Activated CD4-positive, alpha-beta T cell treated with anti-CD3 and anti-CD28 coated beads, Interleukin-2, amount 10 ng/mL, durations not matched to agents 7 days and 5 days (primary cell): ENCODE measurements at regions not wholly inside any gene's neighbourhood (a gene's known extent, or its start where the extent isn't known, plus 50 kb on each side); places are given as distances from the start of the nearest gene placed in this dataset.
"Not testable (repeated sequence)": the region's sequence is repeated elsewhere in the genome, so short reads cannot be mapped to it uniquely, and the experiment has no call there.

ENCODE experiments used
- CTCF ChIA-PET: fragments of 350-600 bp; sonication (Branson Sonifier 250); formaldehyde crosslinking; loops from one replicate; lab custom pipeline; 2021; ENCODE audit warnings: antibody characterized with exemption; lab: Charles Lee
- POLR2A ChIA-PET: fragments of 350-600 bp; sonication (Branson Sonifier 250); formaldehyde crosslinking; loops from one replicate; lab custom pipeline; 2021; ENCODE audit warnings: antibody characterized with exemption; lab: Charles Lee
- DNase-seq: peaks from one replicate; pipeline ENCODE4 v3.0.0-alpha.2; 2020
- H3K27ac Mint-ChIP-seq: one replicate; pipeline ENCODE4 v1.8.0; 2021; ENCODE audit warnings: mild to moderate bottlenecking, moderate library complexity, mixed read lengths
- H3K27me3 Mint-ChIP-seq: one replicate; pipeline ENCODE4 v1.8.0; 2021; ENCODE audit warnings: mixed read lengths
- H3K36me3 Mint-ChIP-seq: one replicate; pipeline ENCODE4 v1.8.0; 2021; ENCODE audit warnings: low read depth, mixed read lengths
- H3K4me1 Mint-ChIP-seq: one replicate; pipeline ENCODE4 v1.8.0; 2021; ENCODE audit warnings: mixed read lengths
- H3K4me3 Mint-ChIP-seq: one replicate; pipeline ENCODE4 v1.8.0; 2021; ENCODE audit warnings: mild to moderate bottlenecking, moderate library complexity, mixed read lengths
- H3K9me3 Mint-ChIP-seq: one replicate; pipeline ENCODE4 v1.8.0; 2021; ENCODE audit warnings: mixed read lengths

DNA sequence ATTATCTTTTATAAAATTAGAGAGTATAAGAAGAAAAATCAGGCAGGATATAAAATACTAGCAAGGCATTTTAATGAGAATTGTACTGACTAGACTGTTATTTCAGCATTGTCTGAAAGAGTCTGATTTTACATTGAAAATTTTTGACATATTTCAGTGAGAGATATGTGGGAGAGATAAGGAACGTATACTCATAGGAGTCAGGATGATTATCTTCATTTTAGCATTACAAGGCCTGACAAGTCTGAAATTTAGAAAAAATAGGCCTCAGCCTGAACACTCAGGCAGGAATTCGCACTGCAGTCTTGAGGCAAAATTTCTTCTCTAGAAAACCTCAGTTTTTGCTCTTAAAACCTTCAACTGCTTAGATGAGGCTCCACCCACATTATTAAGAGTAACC is 386.0 kb downstream of the HGF start:
- POLR2A ChIA-PET, result no interaction called here
- H3K27ac Mint-ChIP-seq, result no peak overlapping the region

DNA sequence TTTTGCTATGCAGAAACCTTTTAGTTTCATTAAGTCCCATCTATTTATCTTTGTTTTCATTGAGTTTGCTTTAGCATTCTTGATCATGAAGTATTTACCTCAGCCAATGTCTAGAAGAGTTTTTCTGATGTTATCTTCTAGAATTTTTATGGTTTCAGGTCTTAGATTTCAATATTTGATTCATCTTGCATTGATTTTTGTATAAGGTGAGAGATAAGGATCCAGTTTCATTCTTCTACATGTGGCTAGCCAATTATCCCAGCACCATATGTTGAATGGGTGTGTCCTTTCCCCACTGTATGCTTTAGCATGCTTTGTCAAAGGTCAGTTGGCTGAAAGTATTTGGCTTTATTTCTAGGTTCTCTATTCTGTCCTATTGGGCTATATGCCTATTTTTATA is 395.2 kb downstream of the HGF start:
- H3K4me3 Mint-ChIP-seq, POLR2A ChIA-PET, H3K36me3 Mint-ChIP-seq, H3K9me3 Mint-ChIP-seq, H3K27me3 Mint-ChIP-seq, H3K27ac Mint-ChIP-seq, CTCF ChIA-PET, DNase-seq, H3K4me1 Mint-ChIP-seq: not testable (repeated sequence)

More for the DNA sequence above, 386.0 kb downstream of the HGF start:
- no peaks in the 10 kb centered on the region for H3K4me1 Mint-ChIP-seq
- no peaks in the 10 kb centered on the region for H3K9me3 Mint-ChIP-seq
- CTCF ChIA-PET, result no interaction called here
- no peaks in the 10 kb centered on the region for H3K36me3 Mint-ChIP-seq
- no peaks in the 10 kb centered on the region for H3K27me3 Mint-ChIP-seq
- no peak for DNase-seq
- no peak overlapping the region for H3K4me3 Mint-ChIP-seq

GRCh38 chr7:81370822-81371221 is 399.0 kb downstream of the HGF start:
- Mint-ChIP-seq H3K27me3 (no peaks in the 10 kb centered on the region), H3K36me3 (no peaks in the 10 kb centered on the region), H3K9me3 (no peaks in the 10 kb centered on the region), H3K4me3 (no peak overlapping the region), H3K4me1 (no peaks in the 10 kb centered on the region), H3K27ac (no peak overlapping the region)
- POLR2A ChIA-PET, result no interaction called here
- no peak for DNase-seq
- CTCF ChIA-PET, result no interaction called here

- H3K4me1 Mint-ChIP-seq, result no peaks in the 10 kb centered on the region
- no peaks in the 10 kb centered on the region for H3K27me3 Mint-ChIP-seq
- CTCF ChIA-PET, result no interaction called here
- no peaks in the 10 kb centered on the region for H3K9me3 Mint-ChIP-seq
- DNase-seq, result no peak
- no peak overlapping the region for H3K4me3 Mint-ChIP-seq
- H3K27ac Mint-ChIP-seq, result no peak overlapping the region
- no peaks in the 10 kb centered on the region for H3K36me3 Mint-ChIP-seq
- POLR2A ChIA-PET, result no interaction called here
Observed at GRCh38 chr7:81367326-81367931, 402.4 kb downstream of the HGF start.

- no peak for DNase-seq
- Mint-ChIP-seq H3K9me3 (no peaks in the 10 kb centered on the region), H3K4me1 (no peaks in the 10 kb centered on the region), H3K36me3 (no peaks in the 10 kb centered on the region), H3K27ac (no peak overlapping the region), H3K4me3 (no peak overlapping the region), H3K27me3 (no peaks in the 10 kb centered on the region)
- ChIA-PET CTCF (no interaction called here), POLR2A (no interaction called here)
Observed at GRCh38 chr7:81366546-81366945, 403.3 kb downstream of the HGF start.

- POLR2A ChIA-PET, result no interaction called here
- no peak for DNase-seq
- H3K27ac Mint-ChIP-seq, result no peak overlapping the region
- CTCF ChIA-PET, result no interaction called here
- H3K9me3 Mint-ChIP-seq, result no peaks in the 10 kb centered on the region
- no peaks in the 10 kb centered on the region for H3K36me3 Mint-ChIP-seq
- no peak overlapping the region for H3K4me3 Mint-ChIP-seq
- H3K4me1 Mint-ChIP-seq, result no peaks in the 10 kb centered on the region
- H3K27me3 Mint-ChIP-seq, result no peaks in the 10 kb centered on the region
Observed at GRCh38 chr7:81361769-81362312, 408.0 kb downstream of the HGF start.

- Mint-ChIP-seq H3K36me3 (no peaks in the 10 kb centered on the region), H3K27ac (no peak overlapping the region), H3K9me3 (no peaks in the 10 kb centered on the region), H3K4me1 (no peaks in the 10 kb centered on the region), H3K27me3 (no peaks in the 10 kb centered on the region), H3K4me3 (no peak overlapping the region)
- no peak for DNase-seq
- CTCF ChIA-PET, result no interaction called here
- POLR2A ChIA-PET, result no interaction called here
Observed at GRCh38 chr7:81355911-81356310, 413.9 kb downstream of the HGF start.

DNA sequence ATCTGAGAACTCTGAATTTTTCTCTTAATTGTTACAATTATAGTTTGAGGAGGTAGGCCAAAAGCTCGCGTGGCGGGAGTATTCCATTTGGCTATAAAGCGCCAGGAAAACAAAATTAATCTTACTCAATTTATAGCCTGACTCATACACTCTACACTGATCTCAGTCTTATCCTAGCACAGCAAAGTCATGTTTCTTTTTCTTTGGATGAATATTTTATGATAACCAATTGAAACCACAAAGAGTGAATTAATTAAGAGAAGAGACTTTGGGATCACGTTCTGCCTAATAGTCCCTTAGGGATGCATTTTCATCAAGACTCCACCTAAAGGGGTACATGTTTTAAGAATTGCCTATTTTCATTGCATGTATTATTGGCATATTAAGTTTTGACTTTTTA is 420.8 kb downstream of the HGF start:
- no peak overlapping the region for H3K27ac Mint-ChIP-seq
- no peaks in the 10 kb centered on the region for H3K27me3 Mint-ChIP-seq
- ChIA-PET POLR2A (no interaction called here), CTCF (no interaction called here)
- no peaks in the 10 kb centered on the region for H3K9me3 Mint-ChIP-seq
- H3K36me3 Mint-ChIP-seq, result no peaks in the 10 kb centered on the region
- no peaks in the 10 kb centered on the region for H3K4me1 Mint-ChIP-seq
- no peak overlapping the region for H3K4me3 Mint-ChIP-seq
- no peak for DNase-seq

DNA sequence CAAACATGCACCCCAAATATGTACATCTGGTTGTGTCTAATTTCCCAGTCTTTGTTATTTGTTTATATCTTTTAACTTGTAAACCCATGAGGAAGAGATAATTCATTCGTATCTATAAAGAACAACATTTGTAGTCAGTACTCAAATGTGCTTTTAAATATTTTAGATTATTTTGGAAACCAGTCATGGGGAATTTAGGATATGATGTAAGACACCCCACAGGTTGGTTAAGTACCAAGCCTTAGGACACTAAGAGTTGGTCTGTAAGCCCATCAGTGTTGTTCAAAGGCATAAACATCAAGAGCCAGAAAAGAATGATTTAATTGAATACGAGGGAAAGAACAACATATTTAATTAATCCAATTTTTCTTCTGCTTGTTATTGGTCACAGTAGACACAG is 421.1 kb upstream of the SEMA3C start:
- no peaks in the 10 kb centered on the region for H3K4me1 Mint-ChIP-seq
- no peaks in the 10 kb centered on the region for H3K36me3 Mint-ChIP-seq
- DNase-seq, result no peak
- no peaks in the 10 kb centered on the region for H3K27me3 Mint-ChIP-seq
- H3K4me3 Mint-ChIP-seq, result no peak overlapping the region
- H3K9me3 Mint-ChIP-seq, result no peaks in the 10 kb centered on the region
- POLR2A ChIA-PET, result no interaction called here
- CTCF ChIA-PET, result no interaction called here
- H3K27ac Mint-ChIP-seq, result no peak overlapping the region

DNA sequence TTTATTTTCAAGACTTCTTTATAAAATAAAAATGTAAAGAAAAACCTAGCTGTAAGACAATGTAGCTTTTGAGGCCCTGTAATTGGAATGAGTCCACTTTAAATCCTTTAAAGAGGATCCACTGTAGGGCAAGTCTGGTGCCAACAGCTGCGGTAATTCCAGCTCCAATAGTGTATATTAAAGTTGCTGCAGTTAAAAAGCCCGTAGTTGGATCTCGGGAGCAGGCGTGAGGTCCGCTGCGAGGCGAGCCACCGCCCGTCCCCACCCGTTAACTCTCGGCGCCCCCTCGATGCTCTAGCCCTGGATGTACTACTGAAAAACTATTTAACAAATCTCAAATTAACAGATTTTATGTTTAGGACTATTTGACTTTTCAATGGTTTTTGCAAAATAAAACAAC is 414.7 kb upstream of the SEMA3C start:
- CTCF ChIA-PET, result no interaction called here
- H3K27ac Mint-ChIP-seq, result no peak overlapping the region
- POLR2A ChIA-PET, result no interaction called here
- no peaks in the 10 kb centered on the region for H3K9me3 Mint-ChIP-seq
- no peaks in the 10 kb centered on the region for H3K27me3 Mint-ChIP-seq
- no peaks in the 10 kb centered on the region for H3K4me1 Mint-ChIP-seq
- H3K36me3 Mint-ChIP-seq, result no peaks in the 10 kb centered on the region
- DNase-seq, result no peak
- no peak overlapping the region for H3K4me3 Mint-ChIP-seq

GRCh38 chr7:81333004-81333403 is 414.2 kb upstream of the SEMA3C start:
- CTCF ChIA-PET, result no interaction called here

DNA sequence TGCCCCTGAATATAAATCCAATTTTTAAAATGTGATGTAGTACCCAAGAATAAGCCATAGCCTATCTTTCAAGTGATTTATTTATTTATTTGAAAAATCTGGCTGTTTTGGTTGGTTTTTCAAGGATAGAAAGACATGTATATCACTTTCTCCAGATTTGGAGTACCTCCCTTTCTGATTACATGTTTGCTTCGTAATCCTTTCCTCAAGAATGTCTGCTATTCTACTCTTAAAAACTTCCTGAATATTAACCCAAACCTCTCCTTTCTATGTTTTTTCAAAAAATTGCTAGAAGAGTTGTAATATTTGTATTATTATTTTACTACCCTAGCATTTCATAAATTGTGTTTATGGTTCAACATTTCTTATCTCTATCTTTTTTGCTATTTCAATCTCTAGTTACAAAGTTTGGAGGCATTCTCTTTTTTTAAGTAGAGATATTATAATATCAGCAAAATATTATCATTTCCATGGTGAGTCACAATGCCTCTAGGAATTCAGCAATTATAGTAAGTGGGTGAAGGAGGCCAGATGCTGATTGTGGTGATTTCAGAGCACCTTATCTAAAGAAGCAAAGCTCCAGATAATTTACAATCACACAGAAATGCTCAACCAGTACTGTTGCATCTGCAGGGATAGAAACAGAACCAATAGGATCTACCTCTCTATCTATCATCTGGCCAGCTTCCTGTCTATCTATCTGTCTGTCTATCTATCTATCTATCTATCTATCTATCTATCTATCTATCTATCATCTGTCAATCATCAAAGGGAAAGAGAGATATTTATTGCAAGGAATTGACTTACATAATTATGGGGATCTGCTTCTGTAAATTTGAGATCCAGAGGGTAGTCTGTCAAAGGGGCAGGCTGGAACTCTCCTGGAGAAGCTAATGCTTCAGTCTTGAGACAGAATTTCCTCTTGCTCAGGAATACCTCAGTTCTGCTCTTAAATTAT is 412.5 kb upstream of the SEMA3C start:
- CTCF ChIA-PET, result no interaction called here
- Mint-ChIP-seq H3K4me1 (no peaks in the 10 kb centered on the region), H3K27me3 (no peaks in the 10 kb centered on the region), H3K4me3 (no peak overlapping the region), H3K36me3 (no peaks in the 10 kb centered on the region), H3K9me3 (no peaks in the 10 kb centered on the region), H3K27ac (no peak overlapping the region)
- DNase-seq, result no peak
- POLR2A ChIA-PET, result no interaction called here

More at GRCh38 chr7:81333004-81333403, 414.2 kb upstream of the SEMA3C start:
- no peaks in the 10 kb centered on the region for H3K4me1 Mint-ChIP-seq
- H3K36me3 Mint-ChIP-seq, result no peaks in the 10 kb centered on the region
- DNase-seq, result no peak
- H3K27me3 Mint-ChIP-seq, result no peaks in the 10 kb centered on the region
- no peaks in the 10 kb centered on the region for H3K9me3 Mint-ChIP-seq
- POLR2A ChIA-PET, result no interaction called here
- H3K4me3 Mint-ChIP-seq, result no peak overlapping the region
- H3K27ac Mint-ChIP-seq, result no peak overlapping the region

DNA sequence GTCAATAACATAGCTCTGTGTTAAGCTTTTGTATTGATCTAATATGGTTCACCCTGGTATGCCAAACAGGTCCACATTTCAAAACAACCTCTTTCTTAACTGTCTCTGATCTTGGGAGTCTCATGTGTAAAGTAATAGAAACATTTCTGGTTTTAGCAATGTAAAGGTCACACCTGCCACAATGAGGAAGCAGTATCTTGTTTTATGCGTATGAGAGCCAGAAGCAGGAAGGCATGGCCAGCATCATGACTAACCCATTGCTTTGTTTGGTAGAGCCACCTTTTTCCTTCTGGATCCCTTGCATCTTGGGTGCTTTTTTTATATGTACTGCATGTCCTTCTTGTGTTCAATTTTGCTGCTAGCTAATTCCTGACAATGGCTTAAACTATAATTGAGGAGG is 411.3 kb upstream of the SEMA3C start:
- Mint-ChIP-seq H3K4me3 (no peak overlapping the region), H3K36me3 (no peaks in the 10 kb centered on the region)
- CTCF ChIA-PET, result no interaction called here

More for the DNA sequence above, 411.3 kb upstream of the SEMA3C start:
- Mint-ChIP-seq H3K9me3 (no peaks in the 10 kb centered on the region), H3K27me3 (no peaks in the 10 kb centered on the region), H3K27ac (no peak overlapping the region), H3K4me1 (no peaks in the 10 kb centered on the region)
- POLR2A ChIA-PET, result no interaction called here
- DNase-seq, result no peak
